ENCODE measurements at regions not wholly inside any gene's neighbourhood (a gene's known extent, or its start where the extent isn't known, plus 50 kb on each side); places are given as distances from the start of the nearest gene placed in this dataset.

GRCh38 chr15:66945842-66946241 lies 119.6 kb upstream of the SMAD3 start:
- no peak for DNase-seq (ENCODE audit: low read depth in 2 of 2)

- peak; percentile 48 to 56 for DNase-seq (ENCODE audit: low read depth in 2 of 2)
Observed at GRCh38 chr15:66946578-66947164, 118.7 kb upstream of the SMAD3 start.

- DNase-seq (ENCODE audit: low read depth in 2 of 2), result no peak
Observed at GRCh38 chr15:66947471-66947870, 117.9 kb upstream of the SMAD3 start.

GRCh38 chr15:66948294-66948693 lies 117.1 kb upstream of the SMAD3 start:
- DNase-seq (ENCODE audit: low read depth in 2 of 2), result no peak

- no peak for DNase-seq (ENCODE audit: low read depth in 2 of 2)
Observed at GRCh38 chr15:66950114-66950513, 115.3 kb upstream of the SMAD3 start.

- no peak for DNase-seq (ENCODE audit: low read depth in 2 of 2)
Observed at GRCh38 chr15:66951531-66952320, 113.7 kb upstream of the SMAD3 start.

GRCh38 chr15:66952756-66953522 lies 112.5 kb upstream of the SMAD3 start:
- DNase-seq (ENCODE audit: low read depth in 2 of 2), result no peak

- no peak for DNase-seq (ENCODE audit: low read depth in 2 of 2)
Observed at GRCh38 chr15:66953523-66954229, 111.7 kb upstream of the SMAD3 start.

GRCh38 chr15:66954601-66955000 lies 110.8 kb upstream of the SMAD3 start:
- no peak for DNase-seq (ENCODE audit: low read depth in 2 of 2)

- no peak for DNase-seq (ENCODE audit: low read depth in 2 of 2)
Observed at GRCh38 chr15:66955001-66955516, 110.3 kb upstream of the SMAD3 start.

GRCh38 chr15:66955871-66956585 lies 109.4 kb upstream of the SMAD3 start:
- DNase-seq (ENCODE audit: low read depth in 2 of 2), result no peak

- DNase-seq (ENCODE audit: low read depth in 2 of 2), result no peak
Observed at GRCh38 chr15:66956672-66957430, 108.6 kb upstream of the SMAD3 start.

GRCh38 chr15:66957431-66957720 lies 108.0 kb upstream of the SMAD3 start:
- no peak for DNase-seq (ENCODE audit: low read depth in 2 of 2)

GRCh38 chr15:66959066-66959465 lies 106.3 kb upstream of the SMAD3 start:
- DNase-seq (ENCODE audit: low read depth in 2 of 2), result no peak

GRCh38 chr15:66959875-66960274 lies 105.5 kb upstream of the SMAD3 start:
- no peak for DNase-seq (ENCODE audit: low read depth in 2 of 2)

GRCh38 chr15:66960519-66960918 lies 104.9 kb upstream of the SMAD3 start:
- DNase-seq (ENCODE audit: low read depth in 2 of 2), result no peak

- no peak for DNase-seq (ENCODE audit: low read depth in 2 of 2)
Observed at GRCh38 chr15:66961407-66961884, 104.0 kb upstream of the SMAD3 start.

GRCh38 chr15:66961901-66962300 lies 103.5 kb upstream of the SMAD3 start:
- no peak for DNase-seq (ENCODE audit: low read depth in 2 of 2)

- no peak for DNase-seq (ENCODE audit: low read depth in 2 of 2)
Observed at GRCh38 chr15:66962522-66962921, 102.9 kb upstream of the SMAD3 start.

GRCh38 chr15:66963084-66963483 lies 102.3 kb upstream of the SMAD3 start:
- DNase-seq (ENCODE audit: low read depth in 2 of 2), result no peak

GRCh38 chr15:66963710-66964109 lies 101.7 kb upstream of the SMAD3 start:
- no peak for DNase-seq (ENCODE audit: low read depth in 2 of 2)

Measured in stimulated activated CD8-positive, alpha-beta memory T cell treated with anti-CD3 and anti-CD28 coated beads, Interleukin-7, amount 100 ng/mL, for 1 hour (primary cell).